GM13977 (cell line): ENCODE measurements at regions not wholly inside any gene's neighbourhood (a gene's known extent, or its start where the extent isn't known, plus 50 kb on each side); places are given as distances from the start of the nearest gene placed in this dataset.

Source experiments
- DNase-seq: peaks from one replicate; pipeline ENCODE4 v3.0.0; 2012; ENCODE audit warnings: low spot score
- CTCF ChIP-seq: IDR thresholded peaks from 2 replicates; pipeline ENCODE4 v1.5.1; 2012; ENCODE audit warnings: mild to moderate bottlenecking, control low read depth; ENCODE audit not compliant: insufficient read depth; ENCODE audit errors: extremely low read depth, missing control alignments
- in situ Hi-C: fragments of 300-500 bp; cut with MboI; formaldehyde crosslinking; loops from one replicate; pipeline ENCODE4 v1.12.0; 2022; ENCODE audit warnings: low sequenced_read_pairs, low pct_unique_long_range_greater_than_20kb, mixed read lengths, inconsistent platforms; ENCODE audit not compliant: unreplicated experiment

- in situ Hi-C loops = no loop called here
- TF ChIP-seq CTCF = no peak
Measured at GRCh38 chr4:4740071-4740470, 119.4 kb upstream of the MSX1 start.

DNA sequence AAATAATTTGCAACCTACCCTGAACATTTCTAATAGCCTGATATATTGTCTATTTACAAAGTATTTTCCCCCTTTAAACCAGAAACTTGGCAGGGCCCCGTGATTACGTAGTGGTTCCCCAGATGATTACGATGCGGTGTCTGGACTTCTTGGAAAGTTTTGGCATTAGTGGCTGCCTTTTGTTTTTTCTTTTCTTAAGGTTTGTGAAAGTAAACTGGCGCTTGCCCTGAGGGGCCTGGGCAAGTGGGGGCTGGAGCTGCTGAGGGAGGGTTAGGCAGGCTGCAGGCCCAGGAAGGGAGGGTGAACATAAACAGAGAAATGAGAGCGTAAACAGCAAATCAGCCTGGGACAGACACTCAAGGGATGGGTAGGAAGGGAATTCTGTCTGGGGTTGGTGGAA, 123.6 kb upstream of the MSX1 start:
- no peak for DNase-seq
- in situ Hi-C loops = no loop called here
- TF ChIP-seq CTCF = no peak

More at GRCh38 chr4:4740071-4740470, 119.4 kb upstream of the MSX1 start:
- DNase-seq = no peak

DNA sequence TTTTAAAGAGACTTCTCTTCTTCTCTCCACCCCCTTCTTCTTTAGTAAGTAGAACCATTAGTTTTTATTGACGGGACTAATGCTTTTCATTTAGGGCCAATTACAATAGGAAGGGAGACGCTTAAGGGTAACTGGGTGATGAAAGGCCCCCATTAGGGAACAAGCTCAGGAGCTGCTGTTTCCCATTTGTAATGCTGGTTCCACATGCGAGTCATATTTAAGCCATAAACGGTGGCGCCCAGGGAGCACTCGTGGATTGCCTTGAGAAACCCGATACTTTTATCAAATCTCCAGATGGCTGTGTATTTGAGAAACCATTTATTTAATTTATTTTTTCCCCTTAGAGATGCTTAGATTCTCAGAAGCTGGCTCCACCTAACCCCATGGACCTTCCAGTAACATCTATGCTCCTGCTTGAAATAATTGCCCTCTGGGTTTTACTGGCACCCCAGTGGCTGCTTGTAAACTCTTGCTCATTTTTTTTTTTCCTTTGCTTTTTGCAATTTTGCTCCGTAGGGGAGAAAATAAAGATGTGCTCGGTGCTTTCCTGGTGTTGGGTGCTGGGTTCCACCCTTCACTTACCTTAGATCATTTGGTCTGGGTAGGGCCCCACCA, 124.2 kb upstream of the MSX1 start:
- no peak for TF ChIP-seq CTCF
- no peak for DNase-seq
- in situ Hi-C loops = no loop called here

DNA sequence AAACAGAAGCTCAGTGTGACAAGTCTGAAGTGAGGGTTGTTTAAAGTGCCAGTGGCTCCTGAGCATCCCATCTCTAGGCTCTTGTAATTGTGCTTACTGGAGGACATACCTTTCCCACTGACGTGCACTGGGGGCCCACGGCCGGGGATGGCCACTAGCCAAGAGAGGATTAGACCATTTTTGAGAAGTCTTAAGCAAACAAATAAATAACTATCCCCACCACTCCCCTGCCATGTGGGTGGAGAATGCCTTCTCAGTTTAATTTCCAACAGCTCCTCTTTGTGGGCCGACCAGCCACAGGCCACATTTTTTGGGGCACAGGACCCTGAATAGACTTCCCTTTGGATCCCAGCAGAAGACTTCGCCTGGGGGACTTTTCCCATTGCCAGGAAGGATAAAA, 125.0 kb upstream of the MSX1 start:
- in situ Hi-C loops = no loop called here
- no peak for DNase-seq
- no peak for TF ChIP-seq CTCF

- no peak for TF ChIP-seq CTCF
- in situ Hi-C loops = no loop called here
- DNase-seq = no peak
Measured at GRCh38 chr4:4733663-4734062, 125.8 kb upstream of the MSX1 start.

GRCh38 chr4:4730249-4730648, 129.2 kb upstream of the MSX1 start:
- TF ChIP-seq CTCF = no peak
- DNase-seq = no peak
- in situ Hi-C loops = no loop called here

- no peak for DNase-seq
- no peak for TF ChIP-seq CTCF
- in situ Hi-C loops = no loop called here
Measured at GRCh38 chr4:4729206-4729605, 130.3 kb upstream of the MSX1 start.
